WTC11 (cell line): ENCODE measurements at regions not wholly inside any gene's neighbourhood (a gene's known extent, or its start where the extent isn't known, plus 50 kb on each side); places are given as distances from the start of the nearest gene placed in this dataset.

Experiments used
- ATAC-seq: fragments of 200-7000 bp; cut with Tn5 transposase; 2 replicates; pipeline ENCODE4 v1.10.0; 2021; ENCODE audit warnings: mild to moderate bottlenecking, moderate library complexity
- CTCF ChIA-PET: fragments of 300-600 bp; sonication (Branson Sonifier 250); formaldehyde crosslinking; loops from one replicate; lab custom pipeline; 2021; ENCODE audit warnings: antibody characterized with exemption; lab: Charles Lee
- POLR2A ChIA-PET: fragments of 350-600 bp; sonication (Branson Sonifier 250); formaldehyde crosslinking; loops from one replicate; lab custom pipeline; 2021; ENCODE audit warnings: antibody characterized with exemption; lab: Charles Lee
- DNase-seq: peaks from one replicate; pipeline ENCODE4 v3.0.0; 2021; ENCODE audit warnings: low spot score
- H3K27ac Mint-ChIP-seq: 2 replicates; pipeline ENCODE4 v1.8.0; 2021; ENCODE audit warnings: mixed read lengths
- H3K27me3 Mint-ChIP-seq: 2 replicates; pipeline ENCODE4 v1.8.0; 2021; ENCODE audit warnings: low read depth, mild to moderate bottlenecking, moderate library complexity, mixed read lengths
- H3K36me3 Mint-ChIP-seq: 2 replicates; pipeline ENCODE4 v1.8.0; 2021; ENCODE audit warnings: mixed read lengths
- H3K4me1 Mint-ChIP-seq: 2 replicates; pipeline ENCODE4 v1.8.0; 2022; ENCODE audit warnings: mixed read lengths
- H3K4me3 Mint-ChIP-seq: 2 replicates; pipeline ENCODE4 v1.8.0; 2021; ENCODE audit warnings: mild to moderate bottlenecking, moderate library complexity, mixed read lengths
- H3K9me3 Mint-ChIP-seq: 2 replicates; pipeline ENCODE4 v1.8.0; 2021; ENCODE audit warnings: mixed read lengths
- CREB1 ChIP-seq: sonication (generic); formaldehyde crosslinking; IDR thresholded peaks from 2 replicates; pipeline ENCODE4 v1.8.0; 2023; ENCODE audit warnings: mild to moderate bottlenecking, missing genetic modification reagents
- CREM ChIP-seq: sonication (generic); formaldehyde crosslinking; IDR thresholded peaks from 2 replicates; pipeline ENCODE4 v1.8.1; 2022; ENCODE audit warnings: mild to moderate bottlenecking, missing genetic modification reagents, moderate library complexity
- GTF2I ChIP-seq: fragments of 250-450 bp; sonication (Bioruptor Pico); conservative IDR thresholded peaks from 2 replicates; pipeline ENCODE4 v1.4.0; 2021; ENCODE audit warnings: mild to moderate bottlenecking
- KAT7 ChIP-seq: sonication (generic); formaldehyde crosslinking; IDR thresholded peaks from 2 replicates; pipeline ENCODE4 v1.8.1; 2023; ENCODE audit warnings: missing genetic modification reagents, mild to moderate bottlenecking, borderline replicate concordance
- MXD4 ChIP-seq: fragments of 250-450 bp; sonication (Bioruptor Pico); IDR thresholded peaks from 2 replicates; pipeline ENCODE4 v1.8.0; 2021; ENCODE audit warnings: mild to moderate bottlenecking, moderate library complexity, borderline replicate concordance
- MYBL2 ChIP-seq: sonication (generic); formaldehyde crosslinking; IDR thresholded peaks from 2 replicates; pipeline ENCODE4 v1.8.1; 2023; ENCODE audit warnings: mild to moderate bottlenecking, moderate library complexity, missing genetic modification reagents
- NFATC4 ChIP-seq: fragments of 250-450 bp; sonication (Bioruptor Pico); IDR thresholded peaks from 2 replicates; pipeline ENCODE4 v1.9.0; 2021; ENCODE audit warnings: mild to moderate bottlenecking
- NFYB ChIP-seq: sonication (generic); formaldehyde crosslinking; conservative IDR thresholded peaks from 2 replicates; pipeline ENCODE4 v1.8.0; 2022; ENCODE audit warnings: low read depth, missing genetic modification reagents
- ZNF317 ChIP-seq: sonication (generic); formaldehyde crosslinking; IDR thresholded peaks from 2 replicates; pipeline ENCODE4 v1.8.1; 2023; ENCODE audit warnings: low read depth, mild to moderate bottlenecking, moderate library complexity, missing genetic modification reagents, borderline replicate concordance
- TF ChIP-seq, protein P1 (sequence below): sonication (generic); formaldehyde crosslinking; IDR thresholded peaks from 2 replicates; pipeline ENCODE4 v1.8.0; 2023; ENCODE audit warnings: missing genetic modification reagents
- TF ChIP-seq, protein P2 (sequence below): sonication (generic); formaldehyde crosslinking; IDR thresholded peaks from 2 replicates; pipeline ENCODE4 v1.8.0; 2023; ENCODE audit warnings: missing genetic modification reagents, mild to moderate bottlenecking, borderline replicate concordance
- TF ChIP-seq, protein P3 (sequence below): sonication (generic); formaldehyde crosslinking; IDR thresholded peaks from 2 replicates; pipeline ENCODE4 v1.8.1; 2023; ENCODE audit warnings: mild to moderate bottlenecking, missing genetic modification reagents, moderate library complexity
- TF ChIP-seq, protein P4 (sequence below): sonication (generic); formaldehyde crosslinking; IDR thresholded peaks from 2 replicates; pipeline ENCODE4 v1.8.1; 2023; ENCODE audit warnings: mild to moderate bottlenecking, moderate library complexity, missing genetic modification reagents
- TF ChIP-seq, protein P5 (sequence below): sonication (generic); formaldehyde crosslinking; IDR thresholded peaks from 2 replicates; pipeline ENCODE4 v1.8.1; 2023; ENCODE audit warnings: mild to moderate bottlenecking, missing genetic modification reagents, borderline replicate concordance
- TF ChIP-seq, protein P6 (sequence below): sonication (generic); formaldehyde crosslinking; IDR thresholded peaks from 2 replicates; pipeline ENCODE4 v1.8.1; 2022; ENCODE audit warnings: mild to moderate bottlenecking, missing genetic modification reagents, moderate library complexity, borderline replicate concordance
- TF ChIP-seq, protein P7 (sequence below): sonication (generic); formaldehyde crosslinking; IDR thresholded peaks from 2 replicates; pipeline ENCODE4 v1.8.1; 2022; ENCODE audit warnings: low read depth, missing genetic modification reagents, borderline replicate concordance

DNA sequence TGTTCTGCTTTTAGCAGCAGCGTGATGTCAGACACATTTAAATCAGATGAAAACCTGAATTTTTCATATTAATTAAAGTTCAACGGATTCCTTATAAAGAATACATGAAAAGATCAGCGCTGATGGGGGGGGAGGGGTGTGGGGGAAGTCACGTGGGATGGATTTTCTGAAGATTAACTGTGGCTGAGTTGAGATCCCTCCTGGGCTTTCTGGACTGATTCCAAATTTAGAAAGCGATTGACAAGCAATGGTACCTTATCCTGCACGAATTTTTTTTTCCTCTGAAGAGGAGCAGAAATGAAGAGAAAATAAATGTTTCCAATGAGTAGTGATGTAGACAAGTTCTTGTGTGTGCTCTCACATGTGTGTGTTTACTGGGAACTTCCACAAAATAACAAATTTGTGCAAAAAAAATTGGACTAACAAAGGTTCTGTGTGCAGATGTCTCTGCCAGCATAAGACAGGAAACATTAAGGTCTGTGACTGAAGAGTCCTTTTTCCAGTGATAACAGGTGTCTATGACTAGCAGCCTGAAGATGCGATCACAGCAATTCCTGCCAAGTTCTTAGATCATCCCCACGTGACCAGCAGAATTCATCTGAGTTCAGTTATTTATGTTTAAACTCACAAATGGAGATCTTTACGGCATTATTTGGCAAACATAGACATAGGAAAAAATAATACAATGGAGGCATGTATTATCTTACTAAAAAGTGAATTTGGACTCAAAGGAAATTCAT, 585.2 kb upstream of the CELF2 start (continued):
- TF ChIP-seq, protein P1, sequence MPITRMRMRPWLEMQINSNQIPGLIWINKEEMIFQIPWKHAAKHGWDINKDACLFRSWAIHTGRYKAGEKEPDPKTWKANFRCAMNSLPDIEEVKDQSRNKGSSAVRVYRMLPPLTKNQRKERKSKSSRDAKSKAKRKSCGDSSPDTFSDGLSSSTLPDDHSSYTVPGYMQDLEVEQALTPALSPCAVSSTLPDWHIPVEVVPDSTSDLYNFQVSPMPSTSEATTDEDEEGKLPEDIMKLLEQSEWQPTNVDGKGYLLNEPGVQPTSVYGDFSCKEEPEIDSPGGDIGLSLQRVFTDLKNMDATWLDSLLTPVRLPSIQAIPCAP (CRISPR knock-in tag): no peak
- TF ChIP-seq, protein P2, sequence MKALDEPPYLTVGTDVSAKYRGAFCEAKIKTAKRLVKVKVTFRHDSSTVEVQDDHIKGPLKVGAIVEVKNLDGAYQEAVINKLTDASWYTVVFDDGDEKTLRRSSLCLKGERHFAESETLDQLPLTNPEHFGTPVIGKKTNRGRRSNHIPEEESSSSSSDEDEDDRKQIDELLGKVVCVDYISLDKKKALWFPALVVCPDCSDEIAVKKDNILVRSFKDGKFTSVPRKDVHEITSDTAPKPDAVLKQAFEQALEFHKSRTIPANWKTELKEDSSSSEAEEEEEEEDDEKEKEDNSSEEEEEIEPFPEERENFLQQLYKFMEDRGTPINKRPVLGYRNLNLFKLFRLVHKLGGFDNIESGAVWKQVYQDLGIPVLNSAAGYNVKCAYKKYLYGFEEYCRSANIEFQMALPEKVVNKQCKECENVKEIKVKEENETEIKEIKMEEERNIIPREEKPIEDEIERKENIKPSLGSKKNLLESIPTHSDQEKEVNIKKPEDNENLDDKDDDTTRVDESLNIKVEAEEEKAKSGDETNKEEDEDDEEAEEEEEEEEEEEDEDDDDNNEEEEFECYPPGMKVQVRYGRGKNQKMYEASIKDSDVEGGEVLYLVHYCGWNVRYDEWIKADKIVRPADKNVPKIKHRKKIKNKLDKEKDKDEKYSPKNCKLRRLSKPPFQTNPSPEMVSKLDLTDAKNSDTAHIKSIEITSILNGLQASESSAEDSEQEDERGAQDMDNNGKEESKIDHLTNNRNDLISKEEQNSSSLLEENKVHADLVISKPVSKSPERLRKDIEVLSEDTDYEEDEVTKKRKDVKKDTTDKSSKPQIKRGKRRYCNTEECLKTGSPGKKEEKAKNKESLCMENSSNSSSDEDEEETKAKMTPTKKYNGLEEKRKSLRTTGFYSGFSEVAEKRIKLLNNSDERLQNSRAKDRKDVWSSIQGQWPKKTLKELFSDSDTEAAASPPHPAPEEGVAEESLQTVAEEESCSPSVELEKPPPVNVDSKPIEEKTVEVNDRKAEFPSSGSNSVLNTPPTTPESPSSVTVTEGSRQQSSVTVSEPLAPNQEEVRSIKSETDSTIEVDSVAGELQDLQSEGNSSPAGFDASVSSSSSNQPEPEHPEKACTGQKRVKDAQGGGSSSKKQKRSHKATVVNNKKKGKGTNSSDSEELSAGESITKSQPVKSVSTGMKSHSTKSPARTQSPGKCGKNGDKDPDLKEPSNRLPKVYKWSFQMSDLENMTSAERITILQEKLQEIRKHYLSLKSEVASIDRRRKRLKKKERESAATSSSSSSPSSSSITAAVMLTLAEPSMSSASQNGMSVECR (CRISPR knock-in tag): no peak
- TF ChIP-seq NFYB (CRISPR knock-in tag) (no peak), CREM (CRISPR knock-in tag) (no peak)
- TF ChIP-seq, protein P3, sequence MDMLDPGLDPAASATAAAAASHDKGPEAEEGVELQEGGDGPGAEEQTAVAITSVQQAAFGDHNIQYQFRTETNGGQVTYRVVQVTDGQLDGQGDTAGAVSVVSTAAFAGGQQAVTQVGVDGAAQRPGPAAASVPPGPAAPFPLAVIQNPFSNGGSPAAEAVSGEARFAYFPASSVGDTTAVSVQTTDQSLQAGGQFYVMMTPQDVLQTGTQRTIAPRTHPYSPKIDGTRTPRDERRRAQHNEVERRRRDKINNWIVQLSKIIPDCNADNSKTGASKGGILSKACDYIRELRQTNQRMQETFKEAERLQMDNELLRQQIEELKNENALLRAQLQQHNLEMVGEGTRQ: no peak
- TF ChIP-seq, all 79 proteins: peak for 0

DNA sequence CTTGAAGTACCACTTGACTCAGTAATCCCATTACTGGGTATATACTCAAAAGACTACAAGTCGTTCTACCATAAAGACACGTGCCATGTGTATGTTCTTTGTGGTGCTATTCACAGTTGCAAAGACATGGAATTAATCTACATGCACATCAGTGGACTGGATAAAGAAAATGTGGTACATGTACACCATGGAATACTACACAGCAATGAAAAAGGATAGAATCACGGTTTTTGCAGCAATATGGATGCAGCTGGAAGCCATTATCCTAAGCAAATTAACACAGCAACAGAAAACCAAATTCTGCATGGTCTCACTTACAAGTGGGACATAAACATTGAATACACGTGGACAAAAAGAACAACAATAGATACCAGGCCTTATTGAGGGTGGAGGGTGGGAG, 583.4 kb upstream of the CELF2 start:
- POLR2A ChIA-PET: no interaction called here
- CTCF ChIA-PET: no interaction called here
- no peak overlapping the region for H3K27ac Mint-ChIP-seq
- peaks cover 6% of the 10 kb centered on the region; the same call in 1 of the 2 replicates for H3K36me3 Mint-ChIP-seq
- H3K4me3 Mint-ChIP-seq: no peak overlapping the region
- ATAC-seq (no peak), DNase-seq (no peak)
- H3K4me1 Mint-ChIP-seq: 0 out of 2 replicates have a peak, but pooled peaks cover 3% of the 10 kb centered on the region
- TF ChIP-seq GTF2I (CRISPR knock-in tag): peak; percentile 58; the same call in 1 of the 2 replicates
- TF ChIP-seq, protein P4, sequence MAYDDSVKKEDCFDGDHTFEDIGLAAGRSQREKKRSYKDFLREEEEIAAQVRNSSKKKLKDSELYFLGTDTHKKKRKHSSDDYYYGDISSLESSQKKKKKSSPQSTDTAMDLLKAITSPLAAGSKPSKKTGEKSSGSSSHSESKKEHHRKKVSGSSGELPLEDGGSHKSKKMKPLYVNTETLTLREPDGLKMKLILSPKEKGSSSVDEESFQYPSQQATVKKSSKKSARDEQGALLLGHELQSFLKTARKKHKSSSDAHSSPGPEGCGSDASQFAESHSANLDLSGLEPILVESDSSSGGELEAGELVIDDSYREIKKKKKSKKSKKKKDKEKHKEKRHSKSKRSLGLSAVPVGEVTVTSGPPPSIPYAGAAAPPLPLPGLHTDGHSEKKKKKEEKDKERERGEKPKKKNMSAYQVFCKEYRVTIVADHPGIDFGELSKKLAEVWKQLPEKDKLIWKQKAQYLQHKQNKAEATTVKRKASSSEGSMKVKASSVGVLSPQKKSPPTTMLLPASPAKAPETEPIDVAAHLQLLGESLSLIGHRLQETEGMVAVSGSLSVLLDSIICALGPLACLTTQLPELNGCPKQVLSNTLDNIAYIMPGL (CRISPR knock-in tag): no peak
- H3K9me3 Mint-ChIP-seq: peaks cover 12% of the 10 kb centered on the region
- no peaks in the 10 kb centered on the region for H3K27me3 Mint-ChIP-seq

DNA sequence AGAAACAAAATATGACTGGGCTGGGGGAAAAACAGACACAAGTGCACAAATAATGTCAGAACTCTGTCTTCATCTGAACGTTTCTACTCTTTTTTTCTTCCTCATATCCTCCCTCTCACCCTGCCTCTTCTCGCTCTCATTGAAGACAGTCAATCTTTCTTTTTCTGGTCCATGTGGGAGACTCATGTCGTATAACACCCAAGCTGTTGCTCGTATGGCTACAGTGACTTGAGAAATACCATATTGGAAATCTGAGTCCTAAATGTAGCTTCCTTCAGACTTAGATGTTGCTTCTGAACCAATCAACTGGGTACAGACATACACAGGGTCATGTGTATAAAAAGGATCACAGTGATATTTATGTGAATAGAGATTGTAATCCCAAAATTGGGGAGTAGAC, 579.8 kb upstream of the CELF2 start:
- Mint-ChIP-seq H3K27ac (no peak overlapping the region), H3K27me3 (no peaks in the 10 kb centered on the region), H3K4me3 (no peak overlapping the region), H3K36me3 (peaks cover 6% of the 10 kb centered on the region; the same call in 1 of the 2 replicates), H3K9me3 (peaks cover 12% of the 10 kb centered on the region), H3K4me1 (0 out of 2 replicates have a peak, but pooled peaks cover 3% of the 10 kb centered on the region)
- DNase-seq (no peak), ATAC-seq (no peak)
- ChIA-PET POLR2A (no interaction called here), CTCF (no interaction called here)
- TF ChIP-seq, protein P5, sequence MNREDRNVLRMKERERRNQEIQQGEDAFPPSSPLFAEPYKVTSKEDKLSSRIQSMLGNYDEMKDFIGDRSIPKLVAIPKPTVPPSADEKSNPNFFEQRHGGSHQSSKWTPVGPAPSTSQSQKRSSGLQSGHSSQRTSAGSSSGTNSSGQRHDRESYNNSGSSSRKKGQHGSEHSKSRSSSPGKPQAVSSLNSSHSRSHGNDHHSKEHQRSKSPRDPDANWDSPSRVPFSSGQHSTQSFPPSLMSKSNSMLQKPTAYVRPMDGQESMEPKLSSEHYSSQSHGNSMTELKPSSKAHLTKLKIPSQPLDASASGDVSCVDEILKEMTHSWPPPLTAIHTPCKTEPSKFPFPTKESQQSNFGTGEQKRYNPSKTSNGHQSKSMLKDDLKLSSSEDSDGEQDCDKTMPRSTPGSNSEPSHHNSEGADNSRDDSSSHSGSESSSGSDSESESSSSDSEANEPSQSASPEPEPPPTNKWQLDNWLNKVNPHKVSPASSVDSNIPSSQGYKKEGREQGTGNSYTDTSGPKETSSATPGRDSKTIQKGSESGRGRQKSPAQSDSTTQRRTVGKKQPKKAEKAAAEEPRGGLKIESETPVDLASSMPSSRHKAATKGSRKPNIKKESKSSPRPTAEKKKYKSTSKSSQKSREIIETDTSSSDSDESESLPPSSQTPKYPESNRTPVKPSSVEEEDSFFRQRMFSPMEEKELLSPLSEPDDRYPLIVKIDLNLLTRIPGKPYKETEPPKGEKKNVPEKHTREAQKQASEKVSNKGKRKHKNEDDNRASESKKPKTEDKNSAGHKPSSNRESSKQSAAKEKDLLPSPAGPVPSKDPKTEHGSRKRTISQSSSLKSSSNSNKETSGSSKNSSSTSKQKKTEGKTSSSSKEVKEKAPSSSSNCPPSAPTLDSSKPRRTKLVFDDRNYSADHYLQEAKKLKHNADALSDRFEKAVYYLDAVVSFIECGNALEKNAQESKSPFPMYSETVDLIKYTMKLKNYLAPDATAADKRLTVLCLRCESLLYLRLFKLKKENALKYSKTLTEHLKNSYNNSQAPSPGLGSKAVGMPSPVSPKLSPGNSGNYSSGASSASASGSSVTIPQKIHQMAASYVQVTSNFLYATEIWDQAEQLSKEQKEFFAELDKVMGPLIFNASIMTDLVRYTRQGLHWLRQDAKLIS (CRISPR knock-in tag): no peak
- no peak for TF ChIP-seq KAT7 (CRISPR knock-in tag)
- TF ChIP-seq, protein P6, sequence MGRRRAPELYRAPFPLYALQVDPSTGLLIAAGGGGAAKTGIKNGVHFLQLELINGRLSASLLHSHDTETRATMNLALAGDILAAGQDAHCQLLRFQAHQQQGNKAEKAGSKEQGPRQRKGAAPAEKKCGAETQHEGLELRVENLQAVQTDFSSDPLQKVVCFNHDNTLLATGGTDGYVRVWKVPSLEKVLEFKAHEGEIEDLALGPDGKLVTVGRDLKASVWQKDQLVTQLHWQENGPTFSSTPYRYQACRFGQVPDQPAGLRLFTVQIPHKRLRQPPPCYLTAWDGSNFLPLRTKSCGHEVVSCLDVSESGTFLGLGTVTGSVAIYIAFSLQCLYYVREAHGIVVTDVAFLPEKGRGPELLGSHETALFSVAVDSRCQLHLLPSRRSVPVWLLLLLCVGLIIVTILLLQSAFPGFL (CRISPR knock-in tag): no peak
- TF ChIP-seq MXD4 (CRISPR knock-in tag): no peak
- TF ChIP-seq, protein P7, sequence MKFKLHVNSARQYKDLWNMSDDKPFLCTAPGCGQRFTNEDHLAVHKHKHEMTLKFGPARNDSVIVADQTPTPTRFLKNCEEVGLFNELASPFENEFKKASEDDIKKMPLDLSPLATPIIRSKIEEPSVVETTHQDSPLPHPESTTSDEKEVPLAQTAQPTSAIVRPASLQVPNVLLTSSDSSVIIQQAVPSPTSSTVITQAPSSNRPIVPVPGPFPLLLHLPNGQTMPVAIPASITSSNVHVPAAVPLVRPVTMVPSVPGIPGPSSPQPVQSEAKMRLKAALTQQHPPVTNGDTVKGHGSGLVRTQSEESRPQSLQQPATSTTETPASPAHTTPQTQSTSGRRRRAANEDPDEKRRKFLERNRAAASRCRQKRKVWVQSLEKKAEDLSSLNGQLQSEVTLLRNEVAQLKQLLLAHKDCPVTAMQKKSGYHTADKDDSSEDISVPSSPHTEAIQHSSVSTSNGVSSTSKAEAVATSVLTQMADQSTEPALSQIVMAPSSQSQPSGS (CRISPR knock-in tag): no peak
- TF ChIP-seq ZNF317 (CRISPR knock-in tag): no peak
- TF ChIP-seq MYBL2 (CRISPR knock-in tag): no peak
- TF ChIP-seq CREB1: no peak
- TF ChIP-seq GTF2I (CRISPR knock-in tag): no peak
- no peak for TF ChIP-seq NFATC4
